Astrocyte (in vitro differentiated cells and primary cell): ENCODE measurements at regions not wholly inside any gene's neighbourhood (a gene's known extent, or its start where the extent isn't known, plus 50 kb on each side); places are given as distances from the start of the nearest gene placed in this dataset.

Source experiments
- DNase-seq: peaks from one replicate; pipeline ENCODE4 v3.0.0-alpha.2; 2010; ENCODE audit warnings: low read depth
- FAIRE-seq: peaks from 2 replicates; lab custom pipeline; 2011; peaks lifted over from hg19 to GRCh38; lab: Jason Lieb, UNC
- H2AFZ ChIP-seq: 2 replicates; pipeline ENCODE4 v1.6.0; 2012; ENCODE audit warnings: low read depth, low read length, inconsistent platforms
- H3K27ac ChIP-seq: 2 replicates; pipeline ENCODE4 v1.5.1; 2011; ENCODE audit warnings: low read depth, low read length, inconsistent platforms
- H3K27me3 ChIP-seq: 2 replicates; pipeline ENCODE4 v1.6.0; 2011; ENCODE audit warnings: low read length, inconsistent platforms; ENCODE audit not compliant: insufficient read depth
- H3K36me3 ChIP-seq: 2 replicates; pipeline ENCODE4 v1.5.1; 2011; ENCODE audit warnings: low read length, inconsistent platforms; ENCODE audit not compliant: insufficient read depth
- H3K4me1 ChIP-seq: 2 replicates; pipeline ENCODE4 v1.5.1; 2011; ENCODE audit warnings: low read length, inconsistent platforms; ENCODE audit not compliant: insufficient read depth
- H3K4me2 ChIP-seq: 2 replicates; pipeline ENCODE4 v1.6.0; 2012; ENCODE audit warnings: low read length, inconsistent platforms
- H3K4me3 ChIP-seq: 2 replicates; pipeline ENCODE4 v1.5.1; 2011; ENCODE audit warnings: low read depth, mild to moderate bottlenecking, low read length, inconsistent platforms; ENCODE audit not compliant: insufficient read depth
- H3K79me2 ChIP-seq: 2 replicates; pipeline ENCODE4 v1.6.0; 2012; ENCODE audit warnings: mild to moderate bottlenecking, low read length, inconsistent platforms; ENCODE audit not compliant: insufficient read depth
- H3K9ac ChIP-seq: 2 replicates; pipeline ENCODE4 v1.6.0; 2012; ENCODE audit warnings: mild to moderate bottlenecking, low read length, inconsistent platforms
- H3K9me3 ChIP-seq: 2 replicates; pipeline ENCODE4 v1.5.1; 2012; ENCODE audit warnings: low read depth, mild to moderate bottlenecking, low read length, inconsistent platforms; ENCODE audit not compliant: insufficient read depth
- H4K20me1 ChIP-seq: 2 replicates; pipeline ENCODE4 v1.6.0; 2012; ENCODE audit warnings: low read length, inconsistent platforms; ENCODE audit not compliant: insufficient read depth
- H3K27ac Mint-ChIP-seq: one replicate; pipeline ENCODE4 v1.8.0; 2021; ENCODE audit warnings: mild to moderate bottlenecking, mixed read lengths; ENCODE audit not compliant: unreplicated experiment
- H3K27me3 Mint-ChIP-seq: one replicate; pipeline ENCODE4 v1.8.0; 2021; ENCODE audit warnings: low read depth, mixed read lengths; ENCODE audit not compliant: unreplicated experiment
- H3K36me3 Mint-ChIP-seq: one replicate; pipeline ENCODE4 v1.8.0; 2021; ENCODE audit warnings: low read depth, mixed read lengths; ENCODE audit not compliant: unreplicated experiment
- H3K4me1 Mint-ChIP-seq: one replicate; pipeline ENCODE4 v1.8.0; 2021; ENCODE audit warnings: low read depth, mixed read lengths; ENCODE audit not compliant: unreplicated experiment
- H3K4me3 Mint-ChIP-seq: one replicate; pipeline ENCODE4 v1.8.0; 2021; ENCODE audit warnings: mild to moderate bottlenecking, moderate library complexity, mixed read lengths; ENCODE audit not compliant: unreplicated experiment
- H3K9me3 Mint-ChIP-seq: one replicate; pipeline ENCODE4 v1.8.0; 2021; ENCODE audit warnings: mild to moderate bottlenecking, mixed read lengths; ENCODE audit not compliant: unreplicated experiment
- CTCF ChIP-seq: IDR thresholded peaks from 2 replicates; pipeline ENCODE4 v1.5.1; 2011; ENCODE audit warnings: low read depth, mild to moderate bottlenecking, inconsistent platforms, low read length, moderate library complexity; ENCODE audit not compliant: insufficient read depth
- EZH2 ChIP-seq: IDR thresholded peaks from 2 replicates; pipeline ENCODE4 v1.6.1; 2012; ENCODE audit warnings: mild to moderate bottlenecking, low read length, inconsistent platforms; ENCODE audit not compliant: insufficient read depth

GRCh38 chr13:103546271-103546670, 480.1 kb upstream of the SLC10A2 start:
- no peak for FAIRE-seq
- no peak overlapping the region for H3K27ac Mint-ChIP-seq
- Histone ChIP-seq H3K9ac (no peak overlapping the region), H3K79me2 (no peaks in the 10 kb centered on the region), H2AFZ (no peak overlapping the region), H4K20me1 (no peaks in the 10 kb centered on the region), H3K36me3 (no peaks in the 10 kb centered on the region), H3K9me3 (no peaks in the 10 kb centered on the region), H3K27me3 (no peaks in the 10 kb centered on the region), H3K4me2 (no peak overlapping the region), H3K4me1 (no peaks in the 10 kb centered on the region), H3K4me3 (no peak overlapping the region), H3K27ac (no peak overlapping the region)
- no peak overlapping the region for H3K4me3 Mint-ChIP-seq
- H3K27me3 Mint-ChIP-seq = no peaks in the 10 kb centered on the region
- no peak for DNase-seq
- TF ChIP-seq CTCF = no peak
- TF ChIP-seq EZH2 = no peak
- peaks cover 17% of the 10 kb centered on the region for H3K9me3 Mint-ChIP-seq
- no peaks in the 10 kb centered on the region for H3K4me1 Mint-ChIP-seq
- H3K36me3 Mint-ChIP-seq = peaks cover 1% of the 10 kb centered on the region

GRCh38 chr13:103542648-103543047, 476.4 kb upstream of the SLC10A2 start:
- no peaks in the 10 kb centered on the region for H3K4me1 Mint-ChIP-seq
- H3K4me1 ChIP-seq = no peaks in the 10 kb centered on the region
- TF ChIP-seq CTCF (no peak), EZH2 (no peak)
- no peak overlapping the region for H3K27ac ChIP-seq
- DNase-seq = no peak
- no peaks in the 10 kb centered on the region for H3K27me3 Mint-ChIP-seq
- no peaks in the 10 kb centered on the region for H3K36me3 ChIP-seq
- H3K36me3 Mint-ChIP-seq = no peaks in the 10 kb centered on the region
- peaks cover 14% of the 10 kb centered on the region for H3K9me3 Mint-ChIP-seq
- no peak overlapping the region for H3K4me3 Mint-ChIP-seq
- H3K79me2 ChIP-seq = no peaks in the 10 kb centered on the region
- H4K20me1 ChIP-seq = no peaks in the 10 kb centered on the region
- H3K4me3 ChIP-seq = no peak overlapping the region
- no peak overlapping the region for H2AFZ ChIP-seq
- no peaks in the 10 kb centered on the region for H3K9me3 ChIP-seq
- no peak overlapping the region for H3K27ac Mint-ChIP-seq
- FAIRE-seq = no peak
- H3K27me3 ChIP-seq = no peaks in the 10 kb centered on the region
- no peak overlapping the region for H3K9ac ChIP-seq
- H3K4me2 ChIP-seq = no peak overlapping the region

- Mint-ChIP-seq H3K4me1 (no peaks in the 10 kb centered on the region), H3K9me3 (peaks cover 13% of the 10 kb centered on the region), H3K4me3 (no peak overlapping the region), H3K27me3 (no peaks in the 10 kb centered on the region), H3K36me3 (no peaks in the 10 kb centered on the region), H3K27ac (no peak overlapping the region)
- FAIRE-seq (no peak), DNase-seq (no peak)
- Histone ChIP-seq H3K4me3 (no peak overlapping the region), H4K20me1 (no peaks in the 10 kb centered on the region), H3K9ac (no peak overlapping the region), H3K9me3 (no peaks in the 10 kb centered on the region), H3K27ac (no peak overlapping the region), H3K36me3 (no peaks in the 10 kb centered on the region), H3K4me1 (no peaks in the 10 kb centered on the region), H2AFZ (no peak overlapping the region), H3K79me2 (no peaks in the 10 kb centered on the region), H3K27me3 (no peaks in the 10 kb centered on the region), H3K4me2 (no peak overlapping the region)
- TF ChIP-seq EZH2 (no peak), CTCF (no peak)
Measured at GRCh38 chr13:103540382-103540765, 474.2 kb upstream of the SLC10A2 start.
